HepG2 (cell line): ENCODE measurements at regions not wholly inside any gene's neighbourhood (a gene's known extent, or its start where the extent isn't known, plus 50 kb on each side); places are given as distances from the start of the nearest gene placed in this dataset.

Source experiments
- ATAC-seq: fragments of 200-7000 bp; cut with Tn5 transposase; 3 replicates; pipeline ENCODE4 v1.9.1; 2020; ENCODE audit warnings: mild to moderate bottlenecking, moderate library complexity
- BruUV-seq: library from RNA; stranded (reverse); fragments of 400-500 nt; replicated peaks from 2 replicates; lab custom pipeline; 2021; lab: Mats Ljungman, UMichigan
- CTCF ChIA-PET: fragments of 300-600 bp; formaldehyde crosslinking; extraction: SDS; loops from one replicate; lab custom pipeline; 2021; ENCODE audit warnings: low total read pairs, inconsistent platforms, low intra/inter-chr PET ratio; lab: Yijun Ruan, JAX
- POLR2A ChIA-PET: fragments of 350-600 bp; sonication (Branson Sonifier 250); formaldehyde crosslinking; loops from one replicate; lab custom pipeline; 2020; ENCODE audit warnings: antibody characterized with exemption, inconsistent platforms; lab: Yijun Ruan, JAX
- DNase-seq: peaks from one replicate; pipeline ENCODE4 v3.0.0-alpha.2; 2015; ENCODE audit warnings: low spot score
- FAIRE-seq: peaks from 3 replicates; lab custom pipeline; 2011; peaks lifted over from hg19 to GRCh38; lab: Jason Lieb, UNC
- H2AFZ ChIP-seq: one replicate; pipeline ENCODE4 v1.6.1; 2011; ENCODE audit warnings: low read length, inconsistent platforms
- H3K27ac ChIP-seq: fragments of 300-600 bp; 3 replicates; pipeline ENCODE4 v1.8.0; 2011; ENCODE audit warnings: mixed run types, mild to moderate bottlenecking, mixed read lengths, low read length, inconsistent platforms; ENCODE audit not compliant: insufficient read depth; ENCODE audit errors: extremely low read length
- H3K27me3 ChIP-seq, 2 experiments: fragments of 200-600 bp in 1 of 2; 2 replicates in 1 of 2; 3 replicates in 1 of 2; pipeline versions ENCODE4 v1.6.0 to v1.8.0; 2011; ENCODE audit warnings: low read length in 2 of 2, mild to moderate bottlenecking in 2 of 2, moderate library complexity in 2 of 2, inconsistent platforms in 1 of 2; ENCODE audit not compliant: insufficient read depth in 2 of 2, control insufficient read depth in 1 of 2
- H3K36me3 ChIP-seq, 2 experiments: fragments of 200-600 bp in 1 of 2; replicated peaks in 1 of 2; 2 replicates in 1 of 2; 3 replicates in 1 of 2; pipeline versions ENCODE4 v1.5.1 to v1.8.0; 2011; ENCODE audit warnings: low read length in 2 of 2, inconsistent platforms in 1 of 2; ENCODE audit not compliant: insufficient read depth in 2 of 2, control insufficient read depth in 1 of 2
- H3K4me1 ChIP-seq: 2 replicates; pipeline ENCODE4 v1.5.1; 2012; ENCODE audit warnings: low read length, inconsistent platforms; ENCODE audit not compliant: insufficient read depth
- H3K4me2 ChIP-seq: 2 replicates; pipeline ENCODE4 v1.6.0; 2011; ENCODE audit warnings: low read depth, low read length, inconsistent platforms
- H3K4me3 ChIP-seq, 3 experiments: fragments of 200-600 bp in 1 of 3; sonication (generic), shearing (Covaris generic) in 1 of 3; replicated peaks in 1 of 3; 2 replicates each; pipeline ENCODE4 v1.5.1; 2011 to 2016; ENCODE audit warnings: low read length in 3 of 3, inconsistent platforms in 2 of 3, low read depth in 2 of 3, mild to moderate bottlenecking in 2 of 3, control low read depth in 1 of 3, mixed read lengths in 1 of 3; ENCODE audit not compliant: insufficient read depth in 1 of 3
- H3K79me2 ChIP-seq: one replicate; pipeline ENCODE4 v1.6.1; 2011; ENCODE audit warnings: low read length, inconsistent platforms; ENCODE audit not compliant: insufficient read depth
- H3K9ac ChIP-seq: 2 replicates; pipeline ENCODE4 v1.6.0; 2011; ENCODE audit warnings: mild to moderate bottlenecking, low read depth, low read length, inconsistent platforms; ENCODE audit not compliant: insufficient read depth
- H3K9me3 ChIP-seq: 2 replicates; pipeline ENCODE4 v1.5.1; 2012; ENCODE audit warnings: mild to moderate bottlenecking, low read length
- H4K20me1 ChIP-seq: 2 replicates; pipeline ENCODE4 v1.6.0; 2011; ENCODE audit warnings: inconsistent platforms, mild to moderate bottlenecking, low read length, moderate library complexity; ENCODE audit not compliant: insufficient read depth
- DRAP1 ChIP-seq: IDR thresholded peaks from 2 replicates; pipeline ENCODE4 v1.6.1; 2016; ENCODE audit warnings: missing genetic modification reagents, missing compliant biosample characterization
- FOSL2 ChIP-seq: sonication (generic); formaldehyde crosslinking; IDR thresholded peaks from 2 replicates; pipeline ENCODE4 v1.4.0; 2020; ENCODE audit warnings: missing genetic modification reagents
- FOXA3 ChIP-seq: IDR thresholded peaks from 2 replicates; pipeline ENCODE4 v1.6.1; 2016; ENCODE audit warnings: missing genetic modification reagents, missing compliant biosample characterization
- GPBP1L1 ChIP-seq: sonication (generic); formaldehyde crosslinking; IDR thresholded peaks from 2 replicates; pipeline ENCODE4 v1.5.0; 2020; ENCODE audit warnings: mild to moderate bottlenecking, missing genetic modification reagents
- KDM4B ChIP-seq: sonication (generic); formaldehyde crosslinking; IDR thresholded peaks from 2 replicates; pipeline ENCODE4 v1.4.0; 2020; ENCODE audit warnings: missing genetic modification reagents
- MXD4 ChIP-seq: IDR thresholded peaks from 2 replicates; pipeline ENCODE4 v1.6.1; 2016; ENCODE audit warnings: mild to moderate bottlenecking, missing biosample characterization, missing genetic modification reagents
- NFYC ChIP-seq: IDR thresholded peaks from 2 replicates; pipeline ENCODE4 v1.6.1; 2016; ENCODE audit warnings: missing genetic modification reagents, missing compliant biosample characterization
- RFX5 ChIP-seq: IDR thresholded peaks from 2 replicates; pipeline ENCODE4 v1.6.1; 2011; ENCODE audit warnings: low read depth, low read length, improper control_type of control experiment
- SMC3 ChIP-seq: IDR thresholded peaks from 2 replicates; pipeline ENCODE4 v1.6.1; 2011; ENCODE audit warnings: low read length, improper control_type of control experiment
- THAP8 ChIP-seq: sonication (generic); formaldehyde crosslinking; IDR thresholded peaks from 2 replicates; pipeline ENCODE4 v1.5.1; 2020; ENCODE audit warnings: missing genetic modification reagents, mild to moderate bottlenecking, borderline replicate concordance
- ZBTB21 ChIP-seq: sonication (generic); formaldehyde crosslinking; IDR thresholded peaks from 2 replicates; pipeline ENCODE4 v1.4.0; 2020; ENCODE audit warnings: missing genetic modification reagents
- ZHX2 ChIP-seq, 2 experiments: sonication (generic) in 1 of 2; formaldehyde crosslinking in 1 of 2; IDR thresholded peaks; 2 replicates each; pipeline versions ENCODE4 v1.6.1 to v1.9.0; 2014 to 2022; ENCODE audit warnings: antibody characterized with exemption in 1 of 2, borderline replicate concordance in 1 of 2, inconsistent platforms in 1 of 2, low read depth in 1 of 2, missing genetic modification reagents in 1 of 2
- ZNF180 ChIP-seq: sonication (generic); formaldehyde crosslinking; IDR thresholded peaks from 2 replicates; pipeline ENCODE4 v1.4.0; 2020; ENCODE audit warnings: low read depth, missing genetic modification reagents, borderline replicate concordance
- ZNF224 ChIP-seq: sonication (generic); formaldehyde crosslinking; IDR thresholded peaks from 2 replicates; pipeline ENCODE4 v1.5.0; 2020; ENCODE audit warnings: mild to moderate bottlenecking, missing genetic modification reagents
- ZNF354B ChIP-seq: sonication (generic); formaldehyde crosslinking; IDR thresholded peaks from 2 replicates; pipeline ENCODE4 v1.8.0; 2022; ENCODE audit warnings: mild to moderate bottlenecking, missing genetic modification reagents
- ZNF567 ChIP-seq: sonication (generic); formaldehyde crosslinking; IDR thresholded peaks from 2 replicates; pipeline ENCODE4 v1.8.1; 2023; ENCODE audit warnings: mild to moderate bottlenecking, missing genetic modification reagents, borderline replicate concordance
- ZNF891 ChIP-seq: sonication (generic); formaldehyde crosslinking; IDR thresholded peaks from 2 replicates; pipeline ENCODE4 v1.5.0; 2020; ENCODE audit warnings: mild to moderate bottlenecking, missing genetic modification reagents
- ZZZ3 ChIP-seq: sonication (generic); formaldehyde crosslinking; IDR thresholded peaks from 2 replicates; pipeline ENCODE4 v1.4.0; 2020; ENCODE audit warnings: missing genetic modification reagents, mild to moderate bottlenecking, borderline replicate concordance
- WGBS: methylation state at CpG from one replicate; pipeline ENCODE4 v1.1.6; 2017; ENCODE audit warnings: low lambda C conversion rate; 5-methylcytosine and 5-hydroxymethylcytosine counted together
- in situ Hi-C: cut with HindIII; loops from 2 replicates; pipeline ENCODE4 v1.10.0; 2017; ENCODE audit warnings: low pct_unique_long_range_greater_than_20kb; ENCODE audit not compliant: extremely low pct_ligation_motif_present
- intact Hi-C: fragments of 100-400 bp; cut with micrococcal nuclease; formaldehyde crosslinking; loops from one replicate; pipeline ENCODE4 v1.10.0; 2022; ENCODE audit not compliant: unreplicated experiment

GRCh38 chr11:46216765-46217089 is 60.7 kb upstream of the CREB3L1 start:
- H4K20me1 ChIP-seq: no peaks in the 10 kb centered on the region
- no peaks in the 10 kb centered on the region for H3K9me3 ChIP-seq
- no peaks in the 10 kb centered on the region for H3K79me2 ChIP-seq
- no peak overlapping the region for H3K4me3 ChIP-seq
- H2AFZ ChIP-seq: no peak overlapping the region
- peaks cover 0 to 4% of the 10 kb centered on the region in 2 experiments; a peak in 1 of 5 replicates for H3K27me3 ChIP-seq
- DNase-seq (no peak), FAIRE-seq (no peak), ATAC-seq (no peak)
- no peak overlapping the region for H3K4me2 ChIP-seq
- intact Hi-C loops: no loop called here
- in situ Hi-C loops: no loop called here
- POLR2A ChIA-PET: no interaction called here
- no peak overlapping the region for H3K27ac ChIP-seq
- no peaks in the 10 kb centered on the region for H3K36me3 ChIP-seq
- no peaks in the 10 kb centered on the region for H3K4me1 ChIP-seq
- CTCF ChIA-PET: no interaction called here
- H3K9ac ChIP-seq: no peak overlapping the region
- WGBS: 52% methylated on average over 6 of the region's 6 CpGs
- TF ChIP-seq ZNF224 (CRISPR knock-in tag) (no peak), ZZZ3 (no peak), FOSL2 (CRISPR knock-in tag) (no peak), RFX5 (no peak), ZHX2 (IDR thresholded peaks at IDR 0.05; ENCODE audit: low read depth) (no peak), ZHX2 (CRISPR knock-in tag; IDR thresholded peaks at IDR 0.05; ENCODE audit: borderline replicate concordance) (no peak), FOXA3 (CRISPR knock-in tag) (no peak), ZBTB21 (no peak), ZNF354B (CRISPR knock-in tag) (no peak), NFYC (CRISPR knock-in tag) (no peak), ZNF180 (CRISPR knock-in tag) (no peak), GPBP1L1 (CRISPR knock-in tag) (no peak), KDM4B (CRISPR knock-in tag) (no peak), DRAP1 (no peak), THAP8 (CRISPR knock-in tag) (no peak), ZNF891 (CRISPR knock-in tag) (no peak), SMC3 (no peak), ZNF567 (CRISPR knock-in tag) (no peak), MXD4 (CRISPR knock-in tag) (no peak)
- TF ChIP-seq, all 625 proteins: peak for 0
- BruUV-seq: no TSS peak
